ENCODE measurements at regions not wholly inside any gene's neighbourhood (a gene's known extent, or its start where the extent isn't known, plus 50 kb on each side); places are given as distances from the start of the nearest gene placed in this dataset.
A peak's percentile ranks its signal among the peaks of the same experiment; 100 is the strongest.
"Not testable (repeated sequence)": the region's sequence is repeated elsewhere in the genome, so short reads cannot be mapped to it uniquely, and the experiment has no call there.

- Histone ChIP-seq H3K27me3 (ENCODE audit: insufficient read depth, low read length) (no peaks in the 10 kb centered on the region), H2BK12ac (ENCODE audit: insufficient read length, low read depth, low read length) (no peak overlapping the region), H3K4me2 (ENCODE audit: insufficient read depth, insufficient read length, low read length) (no peak overlapping the region), H3K56ac (ENCODE audit: insufficient read length, low read depth, low read length) (no peak overlapping the region), H2BK5ac (ENCODE audit: insufficient read length, low read length) (no peak overlapping the region), H3K14ac (ENCODE audit: insufficient read depth, low read length) (no peak overlapping the region), H2BK20ac (ENCODE audit: low read depth, low read length, poor library complexity, severe bottlenecking) (no peak overlapping the region), H4K5ac (ENCODE audit: insufficient read length, low read depth, low read length) (no peak overlapping the region), H3K18ac (ENCODE audit: insufficient read length, low read depth, low read length) (no peak overlapping the region), H3K9ac (ENCODE audit: extremely low read depth, insufficient read length, low read length) (no peak overlapping the region), H3K23me2 (ENCODE audit: insufficient read length, low read depth, low read length, poor library complexity, severe bottlenecking) (no peaks in the 10 kb centered on the region), H2AFZ (ENCODE audit: low read length) (no peak overlapping the region), H4K91ac (ENCODE audit: insufficient read length, low read depth, low read length) (no peak overlapping the region), H3K79me1 (ENCODE audit: insufficient read depth, low read depth, low read length, poor library complexity, severe bottlenecking) (no peaks in the 10 kb centered on the region), H3K9me3 (ENCODE audit: control insufficient read depth, low read depth, low read length) (no peaks in the 10 kb centered on the region), H3K4me1 (ENCODE audit: insufficient read depth, low read length) (no peaks in the 10 kb centered on the region; the same call in 1 of the 2 replicates), H3K23ac (ENCODE audit: insufficient read length, low read depth, low read length) (no peak overlapping the region), H4K20me1 (ENCODE audit: control insufficient read depth, insufficient read depth, insufficient read length) (no peaks in the 10 kb centered on the region), H3K79me2 (ENCODE audit: insufficient read depth, low read length) (no peaks in the 10 kb centered on the region), H2BK15ac (ENCODE audit: low read depth, low read length) (no peak overlapping the region), H3K4ac (ENCODE audit: low read depth, low read length) (no peak overlapping the region), H4K8ac (replicated peaks; ENCODE audit: insufficient read length, low read depth, low read length) (no peak overlapping the region), H2AK5ac (ENCODE audit: insufficient read length, low read length) (no peak overlapping the region), H3K27ac (ENCODE audit: insufficient read length, low read depth, low read length) (no peak overlapping the region), H2BK120ac (ENCODE audit: low read depth, low read length, poor library complexity, severe bottlenecking) (peak overlapping the region; percentile 72), H3T11ph (ENCODE audit: low read length) (no peak overlapping the region)
- H3K9me3 Mint-ChIP-seq = peaks cover 7 to 16% of the 10 kb centered on the region in 2 experiments; a peak in 4 of 5 replicates
- no peak for DNase-seq
- H3K4me3 Mint-ChIP-seq = no peak overlapping the region
- no peaks in the 10 kb centered on the region; the same call in 1 of the 2 replicates for H3K27me3 Mint-ChIP-seq (ENCODE audit: low read depth)
- peaks cover 31 to 40% of the 10 kb centered on the region in 2 experiments for H3K4me1 Mint-ChIP-seq
- no peak overlapping the region; a peak in 1 of 7 replicates for H3K27ac Mint-ChIP-seq
- no CpG with 5 or more reads among the region's 2 CpGs for WGBS (ENCODE audit: extremely low coverage, insufficient read length, low lambda C conversion rate)
- peaks cover 5 to 12% (median 9%) of the 10 kb centered on the region in 3 experiments; a peak in 6 of 7 replicates for H3K36me3 Mint-ChIP-seq (ENCODE audit: insufficient read depth in 1 of 3, low read depth in 3 of 3)
- TF ChIP-seq CTCF (conservative IDR thresholded peaks at IDR 0.05) = no peak
Observed at GRCh38 chr14:40336846-40337245, 904.6 kb upstream of the FBXO33 start.

- not testable (repeated sequence) for H3K27me3 ChIP-seq (ENCODE audit: insufficient read depth, low read length); H4K20me1 ChIP-seq (ENCODE audit: control insufficient read depth, insufficient read depth, insufficient read length); H3K79me1 ChIP-seq (ENCODE audit: insufficient read depth, low read depth, low read length, poor library complexity, severe bottlenecking); H2BK12ac ChIP-seq (ENCODE audit: insufficient read length, low read depth, low read length); H2BK15ac ChIP-seq (ENCODE audit: low read depth, low read length); H3K18ac ChIP-seq (ENCODE audit: insufficient read length, low read depth, low read length); H3K4ac ChIP-seq (ENCODE audit: low read depth, low read length); H3K4me2 ChIP-seq (ENCODE audit: insufficient read depth, insufficient read length, low read length); H2BK120ac ChIP-seq (ENCODE audit: low read depth, low read length, poor library complexity, severe bottlenecking); H2AK5ac ChIP-seq (ENCODE audit: insufficient read length, low read length); H3K27ac ChIP-seq (ENCODE audit: insufficient read length, low read depth, low read length); H4K91ac ChIP-seq (ENCODE audit: insufficient read length, low read depth, low read length); H3K4me1 Mint-ChIP-seq; H2BK20ac ChIP-seq (ENCODE audit: low read depth, low read length, poor library complexity, severe bottlenecking); H4K8ac ChIP-seq (replicated peaks; ENCODE audit: insufficient read length, low read depth, low read length); H4K5ac ChIP-seq (ENCODE audit: insufficient read length, low read depth, low read length); H3K27me3 Mint-ChIP-seq (ENCODE audit: low read depth); H3K56ac ChIP-seq (ENCODE audit: insufficient read length, low read depth, low read length); H3K23me2 ChIP-seq (ENCODE audit: insufficient read length, low read depth, low read length, poor library complexity, severe bottlenecking); H3T11ph ChIP-seq (ENCODE audit: low read length); H2BK5ac ChIP-seq (ENCODE audit: insufficient read length, low read length); H3K4me1 ChIP-seq (ENCODE audit: insufficient read depth, low read length); H2AFZ ChIP-seq (ENCODE audit: low read length); H3K9ac ChIP-seq (ENCODE audit: extremely low read depth, insufficient read length, low read length); H3K79me2 ChIP-seq (ENCODE audit: insufficient read depth, low read length); H3K9me3 ChIP-seq (ENCODE audit: control insufficient read depth, low read depth, low read length); H3K23ac ChIP-seq (ENCODE audit: insufficient read length, low read depth, low read length)
- DNase-seq = peak; percentile 73
- Mint-ChIP-seq H3K36me3 (ENCODE audit: insufficient read depth in 1 of 3, low read depth in 3 of 3) (peaks cover 2 to 13% (median 9%) of the 10 kb centered on the region in 3 experiments; a peak in 6 of 7 replicates), H3K9me3 (peaks cover 15 to 18% of the 10 kb centered on the region in 2 experiments; a peak in 3 of 5 replicates), H3K4me3 (peak overlapping the region in 1 of 2 experiments; percentile 53; a peak in 2 of 5 replicates), H3K27ac (peak overlapping the region in 2 of 3 experiments; percentile 52 to 82; a peak in 3 of 7 replicates)
- peak overlapping the region; percentile 52; the same call in 1 of the 2 replicates for H3K14ac ChIP-seq (ENCODE audit: insufficient read depth, low read length)
- WGBS (ENCODE audit: extremely low coverage, insufficient read length, low lambda C conversion rate) = no CpG with 5 or more reads among the region's 9 CpGs
Observed at GRCh38 chr14:40326519-40326918, 894.3 kb upstream of the FBXO33 start.
